BLaER1 (cell line): ENCODE measurements at regions not wholly inside any gene's neighbourhood (a gene's known extent, or its start where the extent isn't known, plus 50 kb on each side); places are given as distances from the start of the nearest gene placed in this dataset.

Experiments used
- H3K27ac ChIP-seq: shearing (Covaris generic); formaldehyde crosslinking; 2 replicates; pipeline ENCODE4 v1.8.1; 2022
- H3K27me3 ChIP-seq: shearing (Covaris generic); formaldehyde crosslinking; 2 replicates; pipeline ENCODE4 v1.8.1; 2022
- H3K36me3 ChIP-seq: shearing (Covaris generic); formaldehyde crosslinking; 2 replicates; pipeline ENCODE4 v1.8.1; 2022
- H3K4me1 ChIP-seq: shearing (Covaris generic); formaldehyde crosslinking; 2 replicates; pipeline ENCODE4 v1.8.1; 2022
- H3K4me2 ChIP-seq: shearing (Covaris generic); formaldehyde crosslinking; 2 replicates; pipeline ENCODE4 v1.8.1; 2022
- H3K4me3 ChIP-seq: shearing (Covaris generic); formaldehyde crosslinking; 2 replicates; pipeline ENCODE4 v1.8.1; 2022
- H3K9ac ChIP-seq: shearing (Covaris generic); formaldehyde crosslinking; 2 replicates; pipeline ENCODE4 v1.8.1; 2022
- H3K9me3 ChIP-seq: shearing (Covaris generic); formaldehyde crosslinking; 2 replicates; pipeline ENCODE4 v1.8.1; 2022
- H4K20me1 ChIP-seq: shearing (Covaris generic); formaldehyde crosslinking; 2 replicates; pipeline ENCODE4 v1.8.1; 2022
- Cebpa-rat ChIP-seq: shearing (Covaris generic); IDR thresholded peaks from 2 replicates; pipeline ENCODE4 v1.8.1; 2022

DNA sequence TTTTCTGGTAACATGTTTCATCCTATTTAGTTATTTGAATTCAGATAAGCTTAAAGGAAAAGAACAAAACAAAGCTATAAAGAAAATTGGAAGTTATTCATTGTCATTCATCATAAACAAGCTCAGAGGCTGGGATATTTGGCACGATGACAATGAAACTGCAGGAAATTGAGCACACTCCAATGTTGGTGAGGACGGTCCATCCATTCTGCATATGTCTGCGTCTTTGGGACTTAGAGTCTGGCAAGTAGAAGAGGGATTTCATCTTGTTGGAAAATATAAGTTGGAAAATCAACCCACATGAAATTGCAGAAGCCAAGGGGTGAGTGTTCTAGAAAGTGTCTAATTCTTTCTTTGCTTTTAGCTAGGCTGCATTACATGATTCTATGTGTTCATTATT is 78.4 kb downstream of the HDGFL1 start:
- H3K9ac ChIP-seq = no peak overlapping the region
- H3K27me3 ChIP-seq = no peaks in the 10 kb centered on the region
- TF ChIP-seq Cebpa-rat = no peak
- H3K4me3 ChIP-seq = no peak overlapping the region
- H3K9me3 ChIP-seq = no peaks in the 10 kb centered on the region
- H3K27ac ChIP-seq = no peak overlapping the region
- H3K36me3 ChIP-seq = no peaks in the 10 kb centered on the region
- H4K20me1 ChIP-seq = no peaks in the 10 kb centered on the region
- no peaks in the 10 kb centered on the region for H3K4me1 ChIP-seq
- no peak overlapping the region for H3K4me2 ChIP-seq

GRCh38 chr6:22651731-22652130 is 82.4 kb downstream of the HDGFL1 start:
- H3K4me1 ChIP-seq = no peaks in the 10 kb centered on the region
- H4K20me1 ChIP-seq = no peaks in the 10 kb centered on the region
- no peak overlapping the region for H3K9ac ChIP-seq
- no peaks in the 10 kb centered on the region for H3K36me3 ChIP-seq
- H3K9me3 ChIP-seq = no peaks in the 10 kb centered on the region
- no peak overlapping the region for H3K4me3 ChIP-seq
- no peaks in the 10 kb centered on the region for H3K27me3 ChIP-seq
- no peak overlapping the region for H3K27ac ChIP-seq
- no peak overlapping the region for H3K4me2 ChIP-seq
- TF ChIP-seq Cebpa-rat = no peak

DNA sequence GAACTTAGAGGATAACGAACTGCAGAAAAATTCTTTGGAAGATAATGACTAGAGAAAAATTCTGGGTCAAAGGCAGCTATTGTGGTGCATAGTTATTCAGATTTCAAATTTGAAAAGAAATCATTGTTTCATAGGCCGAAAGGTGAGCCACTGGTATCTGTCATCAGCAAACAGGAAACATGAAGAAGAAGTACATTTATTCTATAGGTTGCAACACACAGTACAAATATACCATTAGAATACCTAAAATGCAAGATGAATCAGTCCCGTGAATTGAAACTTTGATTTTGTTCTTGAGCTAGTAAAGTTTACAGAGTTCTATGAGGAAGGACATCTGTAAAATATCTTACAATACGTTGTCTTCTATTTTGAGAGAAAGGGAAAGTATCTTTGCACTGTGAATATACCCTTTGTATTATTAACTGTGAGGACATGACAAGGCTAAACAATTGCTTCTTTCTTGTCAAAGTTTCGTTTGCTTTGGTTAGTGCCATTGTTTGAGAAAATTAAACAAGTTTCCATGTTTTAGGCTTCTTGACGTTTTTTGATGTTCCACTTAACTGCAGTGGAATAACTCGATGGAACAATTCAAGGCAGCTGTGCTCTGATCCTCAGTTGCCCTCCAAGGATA is 84.7 kb downstream of the HDGFL1 start:
- Histone ChIP-seq H4K20me1 (no peaks in the 10 kb centered on the region), H3K27me3 (no peaks in the 10 kb centered on the region), H3K9ac (no peak overlapping the region), H3K9me3 (no peaks in the 10 kb centered on the region), H3K4me2 (no peak overlapping the region), H3K4me1 (peaks cover 24% of the 10 kb centered on the region), H3K36me3 (no peaks in the 10 kb centered on the region), H3K4me3 (no peak overlapping the region), H3K27ac (no peak overlapping the region)
- TF ChIP-seq Cebpa-rat = no peak

GRCh38 chr6:22656706-22657351 is 87.5 kb downstream of the HDGFL1 start:
- Histone ChIP-seq H3K36me3 (no peaks in the 10 kb centered on the region), H3K9ac (no peak overlapping the region), H3K27me3 (no peaks in the 10 kb centered on the region), H4K20me1 (no peaks in the 10 kb centered on the region), H3K4me2 (peak overlapping the region; percentile 46), H3K4me1 (peaks cover 29% of the 10 kb centered on the region), H3K9me3 (no peaks in the 10 kb centered on the region), H3K4me3 (no peak overlapping the region), H3K27ac (no peak overlapping the region)
- no peak for TF ChIP-seq Cebpa-rat

GRCh38 chr6:22657352-22657980 is 88.1 kb downstream of the HDGFL1 start:
- Histone ChIP-seq H3K9me3 (no peaks in the 10 kb centered on the region), H3K4me2 (peak overlapping the region; percentile 46), H3K36me3 (no peaks in the 10 kb centered on the region), H3K4me1 (peaks cover 29% of the 10 kb centered on the region), H3K9ac (no peak overlapping the region), H3K4me3 (no peak overlapping the region), H3K27me3 (no peaks in the 10 kb centered on the region), H3K27ac (no peak overlapping the region), H4K20me1 (no peaks in the 10 kb centered on the region)
- no peak for TF ChIP-seq Cebpa-rat

- H3K4me3 ChIP-seq = no peak overlapping the region
- no peak overlapping the region for H3K27ac ChIP-seq
- H3K4me1 ChIP-seq = peaks cover 29% of the 10 kb centered on the region
- H3K36me3 ChIP-seq = no peaks in the 10 kb centered on the region
- no peak for TF ChIP-seq Cebpa-rat
- H3K27me3 ChIP-seq = no peaks in the 10 kb centered on the region
- H3K9ac ChIP-seq = no peak overlapping the region
- H3K4me2 ChIP-seq = peak overlapping the region; percentile 52
- no peaks in the 10 kb centered on the region for H4K20me1 ChIP-seq
- H3K9me3 ChIP-seq = no peaks in the 10 kb centered on the region
Observed at GRCh38 chr6:22658183-22658582, 88.8 kb downstream of the HDGFL1 start.

- Histone ChIP-seq H3K9ac (no peak overlapping the region), H3K36me3 (no peaks in the 10 kb centered on the region), H3K27me3 (no peaks in the 10 kb centered on the region), H3K27ac (no peak overlapping the region), H3K4me3 (no peak overlapping the region), H4K20me1 (no peaks in the 10 kb centered on the region), H3K4me1 (peaks cover 29% of the 10 kb centered on the region), H3K9me3 (no peaks in the 10 kb centered on the region), H3K4me2 (peak overlapping the region; percentile 52)
- TF ChIP-seq Cebpa-rat = no peak
Observed at GRCh38 chr6:22658934-22659333, 89.6 kb downstream of the HDGFL1 start.

GRCh38 chr6:22664968-22665367 is 95.6 kb downstream of the HDGFL1 start:
- Histone ChIP-seq H3K4me1 (peaks cover 10% of the 10 kb centered on the region), H3K27me3 (no peaks in the 10 kb centered on the region)

DNA sequence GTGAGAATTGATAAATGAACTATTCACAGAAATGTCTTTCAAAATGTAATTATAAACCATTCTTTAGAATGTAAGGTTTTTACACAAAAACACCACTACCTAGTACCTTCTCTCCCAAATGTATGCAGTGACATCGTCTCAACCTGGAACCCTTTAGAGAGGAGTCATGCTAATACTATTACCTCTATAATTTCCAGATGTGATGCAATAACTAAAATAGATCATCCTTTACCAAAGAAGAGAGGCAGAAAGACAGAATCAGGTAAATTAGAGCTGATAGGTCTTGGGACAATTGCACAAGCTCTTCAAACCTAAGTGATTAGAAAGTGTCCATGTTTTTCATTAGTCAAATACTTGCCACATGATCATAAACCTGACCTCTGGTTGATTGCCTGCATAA is 96.7 kb downstream of the HDGFL1 start:
- Histone ChIP-seq H4K20me1 (no peaks in the 10 kb centered on the region), H3K4me3 (no peak overlapping the region), H3K4me2 (no peak overlapping the region), H3K27ac (no peak overlapping the region), H3K4me1 (peaks cover 21% of the 10 kb centered on the region), H3K27me3 (no peaks in the 10 kb centered on the region), H3K36me3 (no peaks in the 10 kb centered on the region), H3K9ac (no peak overlapping the region), H3K9me3 (no peaks in the 10 kb centered on the region)
- TF ChIP-seq Cebpa-rat = no peak

More at GRCh38 chr6:22664968-22665367, 95.6 kb downstream of the HDGFL1 start:
- H4K20me1 ChIP-seq = no peaks in the 10 kb centered on the region
- TF ChIP-seq Cebpa-rat = no peak
- no peak overlapping the region for H3K27ac ChIP-seq
- H3K4me3 ChIP-seq = no peak overlapping the region
- no peak overlapping the region for H3K4me2 ChIP-seq
- H3K9ac ChIP-seq = no peak overlapping the region
- H3K36me3 ChIP-seq = no peaks in the 10 kb centered on the region
- H3K9me3 ChIP-seq = no peaks in the 10 kb centered on the region

GRCh38 chr6:22666586-22666985 is 97.2 kb downstream of the HDGFL1 start:
- peaks cover 27% of the 10 kb centered on the region for H3K4me1 ChIP-seq
- no peak for TF ChIP-seq Cebpa-rat
- no peak overlapping the region for H3K4me2 ChIP-seq

More at GRCh38 chr6:22666586-22666985, 97.2 kb downstream of the HDGFL1 start:
- Histone ChIP-seq H3K9ac (no peak overlapping the region), H3K9me3 (no peaks in the 10 kb centered on the region), H3K27me3 (no peaks in the 10 kb centered on the region), H3K27ac (no peak overlapping the region), H4K20me1 (no peaks in the 10 kb centered on the region), H3K36me3 (no peaks in the 10 kb centered on the region), H3K4me3 (no peak overlapping the region)
